Ovary (tissue), 7 donors: ENCODE measurements at regions not wholly inside any gene's neighbourhood (a gene's known extent, or its start where the extent isn't known, plus 50 kb on each side); places are given as distances from the start of the nearest gene placed in this dataset.

Experiments
- DNase-seq, 5 donors: peaks; one replicate each; pipeline ENCODE4 v3.0.0-alpha.2; 2019 to 2020
- H3K27ac ChIP-seq, 2 donors: fragments of 200-600 bp; one replicate each; pipeline versions ENCODE4 v1.5.1 to v1.8.0; 2019 to 2022
- H3K27me3 ChIP-seq: fragments of 200-600 bp; one replicate; pipeline ENCODE4 v1.8.0; 2022
- H3K36me3 ChIP-seq: fragments of 200-600 bp; sonication (generic); one replicate; pipeline ENCODE4 v1.5.1; 2019
- H3K4me1 ChIP-seq: one replicate; pipeline ENCODE4 v1.8.1; 2013; ENCODE audit warnings: mild to moderate bottlenecking, moderate library complexity; ENCODE audit not compliant: insufficient read depth
- H3K4me3 ChIP-seq: fragments of 200-600 bp; sonication (generic); one replicate; pipeline ENCODE4 v1.5.1; 2017
- H3K9me3 ChIP-seq, 2 donors: fragments of 200-600 bp in 1 of 2; sonication (generic) in 1 of 2; one replicate each; pipeline versions ENCODE4 v1.5.1 to v1.8.1; 2013 to 2019; ENCODE audit warnings: mild to moderate bottlenecking in 1 of 2, moderate library complexity in 1 of 2
- EP300 ChIP-seq: sonication (generic); formaldehyde crosslinking; IDR thresholded peaks from one replicate; pipeline ENCODE4 v1.6.1; 2017; ENCODE audit warnings: antibody characterized with exemption
- POLR2A ChIP-seq: fragments of 450-650 bp; IDR thresholded peaks from one replicate; pipeline ENCODE4 v1.6.1; 2017; ENCODE audit warnings: antibody characterized with exemption, mild to moderate bottlenecking, moderate library complexity
- WGBS, 3 donors: extraction: QIAGEN DNeasy Blood & Tissue Kit in 1 of 3; methylation state at CpG; one replicate each; pipeline versions ENCODE4 v1.1.5 to v1.1.7; 2013 to 2017; 5-methylcytosine and 5-hydroxymethylcytosine counted together
- intact Hi-C, 4 donors: fragments of 100-400 bp; cut with DNase I; formaldehyde crosslinking; loops; one replicate each; pipeline versions ENCODE4 v1.11.0 to v1.15.1; 2022 to 2023
- TF ChIP-seq, protein P1 (sequence below), 3 donors: fragments of 450-650 bp in 2 of 3; fragments of 200-600 bp in 1 of 3; IDR thresholded peaks; one replicate each; pipeline versions ENCODE4 v1.5.1 to v1.8.0; 2016 to 2022; ENCODE audit warnings: antibody characterized with exemption in 3 of 3, mild to moderate bottlenecking in 1 of 3
- donor health status: DM: no; HTN: no; CAD: no; lungs with moderate emphysema.
- donor health status: DM: no; HTN: no; CAD: no.
- donor health status: Bipolar disorder and iron deficiency.
- donor health status: DM: no; HTN: no; CAD: no.
- donor health status: DM: yes; HTN: yes; CAD: no.

DNA sequence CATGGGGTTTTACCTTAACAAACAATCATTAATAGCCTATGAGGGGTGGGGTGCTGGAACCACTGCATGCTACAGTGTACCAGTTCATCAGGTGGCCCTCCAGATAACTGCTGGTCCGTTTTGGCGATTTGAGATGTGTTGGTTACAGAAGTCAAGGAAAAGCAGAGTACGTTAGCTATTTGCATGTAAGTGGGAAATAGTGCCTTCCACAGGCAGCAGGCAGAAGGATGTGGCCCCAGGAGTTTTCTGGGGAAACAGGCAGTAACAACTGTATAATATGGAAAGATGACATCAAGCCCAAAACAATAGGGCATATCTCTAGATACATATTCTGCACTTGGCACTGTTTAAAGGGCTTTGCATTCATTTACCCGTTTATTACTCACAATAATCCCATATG, 245.7 kb downstream of the COL4A1 start:
- no peaks in the 10 kb centered on the region for H3K9me3 ChIP-seq
- no peak overlapping the region for H3K27ac ChIP-seq
- intact Hi-C loops = no loop called here
- WGBS, 3 donors = 81 to 85% (median 82%) methylated on average over 4 of the region's 4 CpGs
- DNase-seq = no peak
- H3K4me3 ChIP-seq = no peak overlapping the region
- no peaks in the 10 kb centered on the region for H3K27me3 ChIP-seq
- no peaks in the 10 kb centered on the region for H3K4me1 ChIP-seq
- no peak for TF ChIP-seq EP300
- no peak for TF ChIP-seq POLR2A
- TF ChIP-seq, protein P1, sequence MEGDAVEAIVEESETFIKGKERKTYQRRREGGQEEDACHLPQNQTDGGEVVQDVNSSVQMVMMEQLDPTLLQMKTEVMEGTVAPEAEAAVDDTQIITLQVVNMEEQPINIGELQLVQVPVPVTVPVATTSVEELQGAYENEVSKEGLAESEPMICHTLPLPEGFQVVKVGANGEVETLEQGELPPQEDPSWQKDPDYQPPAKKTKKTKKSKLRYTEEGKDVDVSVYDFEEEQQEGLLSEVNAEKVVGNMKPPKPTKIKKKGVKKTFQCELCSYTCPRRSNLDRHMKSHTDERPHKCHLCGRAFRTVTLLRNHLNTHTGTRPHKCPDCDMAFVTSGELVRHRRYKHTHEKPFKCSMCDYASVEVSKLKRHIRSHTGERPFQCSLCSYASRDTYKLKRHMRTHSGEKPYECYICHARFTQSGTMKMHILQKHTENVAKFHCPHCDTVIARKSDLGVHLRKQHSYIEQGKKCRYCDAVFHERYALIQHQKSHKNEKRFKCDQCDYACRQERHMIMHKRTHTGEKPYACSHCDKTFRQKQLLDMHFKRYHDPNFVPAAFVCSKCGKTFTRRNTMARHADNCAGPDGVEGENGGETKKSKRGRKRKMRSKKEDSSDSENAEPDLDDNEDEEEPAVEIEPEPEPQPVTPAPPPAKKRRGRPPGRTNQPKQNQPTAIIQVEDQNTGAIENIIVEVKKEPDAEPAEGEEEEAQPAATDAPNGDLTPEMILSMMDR (IDR thresholded peaks at IDR 0.05) = no peak
- H3K36me3 ChIP-seq = no peaks in the 10 kb centered on the region

- H3K4me1 ChIP-seq = no peaks in the 10 kb centered on the region
- H3K27me3 ChIP-seq = no peaks in the 10 kb centered on the region
- WGBS, 3 donors = 81 to 88% (median 84%) methylated on average over 9 of the region's 9 CpGs
- no peak overlapping the region for H3K27ac ChIP-seq
- no peaks in the 10 kb centered on the region for H3K9me3 ChIP-seq
- intact Hi-C loops = no loop called here
- H3K4me3 ChIP-seq = no peak overlapping the region
- DNase-seq = no peak
- H3K36me3 ChIP-seq = no peaks in the 10 kb centered on the region
- TF ChIP-seq, protein P1 (IDR thresholded peaks at IDR 0.05) = no peak
- TF ChIP-seq POLR2A = no peak
- TF ChIP-seq EP300 = no peak
Observed at GRCh38 chr13:110057052-110057451, 249.9 kb downstream of the COL4A1 start.

DNA sequence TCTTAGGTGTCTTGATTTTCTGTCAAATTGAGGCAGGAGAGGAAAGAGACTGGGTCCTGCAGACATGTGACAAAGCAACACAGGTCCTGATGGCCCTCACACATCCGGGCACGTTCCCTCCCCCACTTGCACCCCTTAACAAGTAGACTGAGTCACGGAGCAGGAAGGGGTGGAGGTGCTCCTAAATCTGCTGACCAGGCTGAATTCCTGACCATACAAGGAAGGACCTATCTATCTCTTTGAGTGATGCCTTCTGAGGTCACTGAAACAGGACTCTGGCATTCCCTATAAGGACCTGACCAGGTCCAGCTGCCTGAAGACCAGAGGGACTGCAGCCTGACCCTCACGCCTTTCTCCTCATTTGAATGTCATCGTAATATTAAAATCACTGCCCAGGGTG, 250.3 kb downstream of the COL4A1 start:
- Histone ChIP-seq H3K27me3 (no peaks in the 10 kb centered on the region), H3K9me3 (no peaks in the 10 kb centered on the region), H3K36me3 (no peaks in the 10 kb centered on the region), H3K4me1 (no peaks in the 10 kb centered on the region), H3K27ac (no peak overlapping the region), H3K4me3 (no peak overlapping the region)
- intact Hi-C loops = no loop called here
- no peak for DNase-seq
- TF ChIP-seq, protein P1 (IDR thresholded peaks at IDR 0.05) = no peak
- no peak for TF ChIP-seq EP300
- WGBS, 3 donors = 90 to 96% (median 91%) methylated on average over 5 of the region's 5 CpGs

DNA sequence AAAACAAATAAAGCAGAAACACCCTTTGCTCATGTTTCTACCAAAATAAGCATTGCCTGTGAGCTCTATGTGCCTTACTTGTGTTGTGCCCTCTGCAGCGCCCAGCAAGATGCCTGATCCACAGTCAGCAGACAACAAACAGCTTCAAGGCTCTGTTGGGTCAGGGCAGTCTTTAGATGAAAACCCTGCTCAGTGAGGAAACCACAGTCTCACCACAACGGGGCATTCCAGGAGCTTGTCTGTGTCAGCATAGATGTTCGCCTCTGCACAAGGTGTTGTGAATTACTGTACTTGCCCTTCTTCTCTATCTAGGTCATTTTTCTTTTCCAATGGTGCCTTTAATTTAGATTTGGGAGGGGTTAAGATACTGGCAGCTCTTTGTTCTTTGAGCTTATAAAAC, 251.9 kb downstream of the COL4A1 start:
- no peak overlapping the region for H3K27ac ChIP-seq
- no peak overlapping the region for H3K4me3 ChIP-seq
- no peaks in the 10 kb centered on the region for H3K9me3 ChIP-seq
- no peaks in the 10 kb centered on the region for H3K4me1 ChIP-seq
- no peaks in the 10 kb centered on the region for H3K36me3 ChIP-seq
- WGBS, 3 donors = 60 to 78% (median 73%) methylated on average over 3 of the region's 3 CpGs
- no peak for DNase-seq
- no peak for TF ChIP-seq POLR2A
- TF ChIP-seq, protein P1 (IDR thresholded peaks at IDR 0.05) = no peak
- no peak for TF ChIP-seq EP300
- intact Hi-C loops = no loop called here
- no peaks in the 10 kb centered on the region for H3K27me3 ChIP-seq

DNA sequence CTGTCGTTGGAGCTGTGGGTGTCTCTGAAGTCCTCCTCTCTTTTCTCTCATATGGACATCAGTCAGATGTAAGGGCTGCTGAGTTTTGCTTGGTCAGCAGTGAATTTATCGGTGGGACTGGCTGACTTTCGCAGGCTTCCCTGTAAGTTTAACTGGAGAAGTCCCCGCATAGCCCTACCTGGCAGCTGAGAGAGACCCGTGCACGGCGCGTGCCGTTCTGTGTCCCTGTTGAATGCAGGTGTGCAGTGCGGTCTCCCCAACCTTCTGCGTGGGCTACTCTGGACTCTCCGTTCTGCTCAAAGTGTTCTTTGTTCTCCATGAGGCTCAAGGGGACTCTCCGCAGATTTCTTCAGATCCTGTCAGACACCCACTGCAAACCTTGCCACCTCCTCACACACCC, 252.9 kb downstream of the COL4A1 start:
- Histone ChIP-seq H3K27ac (no peak overlapping the region), H3K36me3 (no peaks in the 10 kb centered on the region), H3K4me1 (no peaks in the 10 kb centered on the region), H3K9me3 (no peaks in the 10 kb centered on the region), H3K4me3 (no peak overlapping the region), H3K27me3 (no peaks in the 10 kb centered on the region)
- TF ChIP-seq POLR2A (no peak), EP300 (no peak)
- TF ChIP-seq, protein P1 (IDR thresholded peaks at IDR 0.05) = no peak
- 89 to 94% (median 91%) methylated on average over 13 of the region's 13 CpGs for WGBS, 3 donors
- intact Hi-C loops = no loop called here
- no peak for DNase-seq
